ENCODE measurements at regions not wholly inside any gene's neighbourhood (a gene's known extent, or its start where the extent isn't known, plus 50 kb on each side); places are given as distances from the start of the nearest gene placed in this dataset.

- no peak for TF ChIP-seq CTCF (IDR thresholded peaks at IDR 0.05)
- peaks cover 35% of the 10 kb centered on the region for H3K4me1 ChIP-seq
- no peak overlapping the region for H3K9ac ChIP-seq
Observed at GRCh38 chr3:177358977-177359592, 161.8 kb upstream of the TBL1XR1 start.

GRCh38 chr3:177359593-177360357, 162.5 kb upstream of the TBL1XR1 start:
- Histone ChIP-seq H2AFZ (peak overlapping the region; percentile 68), H3K9ac (no peak overlapping the region), H3K27me3 (ENCODE audit: control insufficient read depth, insufficient read depth, low read length) (no peaks in the 10 kb centered on the region), H3K27ac (peak overlapping the region; percentile 93), H3K79me2 (no peaks in the 10 kb centered on the region), H3K9me3 (ENCODE audit: control insufficient read depth, low read length) (no peaks in the 10 kb centered on the region), H3K4me1 (peaks cover 35% of the 10 kb centered on the region), H3K4me2 (ENCODE audit: low read length) (peak overlapping the region; percentile 79), H3K4me3 (ENCODE audit: low read depth, low read length) (peak overlapping the region; percentile 50), H3K36me3 (ENCODE audit: control insufficient read depth, insufficient read depth, low read length) (no peaks in the 10 kb centered on the region)
- TF ChIP-seq CTCF (IDR thresholded peaks at IDR 0.05): peak; percentile 7

More at GRCh38 chr3:177358977-177359592, 161.8 kb upstream of the TBL1XR1 start:
- Histone ChIP-seq H2AFZ (peak overlapping the region; percentile 56), H3K27me3 (ENCODE audit: control insufficient read depth, insufficient read depth, low read length) (no peaks in the 10 kb centered on the region), H3K79me2 (no peaks in the 10 kb centered on the region), H3K36me3 (ENCODE audit: control insufficient read depth, insufficient read depth, low read length) (no peaks in the 10 kb centered on the region), H3K9me3 (ENCODE audit: control insufficient read depth, low read length) (no peaks in the 10 kb centered on the region), H3K4me3 (ENCODE audit: low read depth, low read length) (peak overlapping the region; percentile 30), H3K27ac (peak overlapping the region; percentile 93), H3K4me2 (ENCODE audit: low read length) (peak overlapping the region; percentile 47)

GRCh38 chr3:177361081-177361938, 164.0 kb upstream of the TBL1XR1 start:
- Histone ChIP-seq H3K4me3 (ENCODE audit: low read depth, low read length) (no peak overlapping the region), H3K9ac (no peak overlapping the region), H3K4me1 (peaks cover 35% of the 10 kb centered on the region), H2AFZ (peak overlapping the region; percentile 68), H3K9me3 (ENCODE audit: control insufficient read depth, low read length) (no peaks in the 10 kb centered on the region), H3K79me2 (no peaks in the 10 kb centered on the region), H3K36me3 (ENCODE audit: control insufficient read depth, insufficient read depth, low read length) (no peaks in the 10 kb centered on the region), H3K27ac (peak overlapping the region; percentile 93), H3K27me3 (ENCODE audit: control insufficient read depth, insufficient read depth, low read length) (no peaks in the 10 kb centered on the region), H3K4me2 (ENCODE audit: low read length) (peak overlapping the region; percentile 79)
- no peak for TF ChIP-seq CTCF (IDR thresholded peaks at IDR 0.05)

GRCh38 chr3:177362626-177363025, 165.3 kb upstream of the TBL1XR1 start:
- no peak overlapping the region for H3K4me3 ChIP-seq (ENCODE audit: low read depth, low read length)
- no peak overlapping the region for H3K27ac ChIP-seq
- TF ChIP-seq CTCF (IDR thresholded peaks at IDR 0.05): no peak
- peaks cover 28% of the 10 kb centered on the region for H3K4me1 ChIP-seq
- no peaks in the 10 kb centered on the region for H3K9me3 ChIP-seq (ENCODE audit: control insufficient read depth, low read length)
- H2AFZ ChIP-seq: peak overlapping the region; percentile 13
- H3K4me2 ChIP-seq (ENCODE audit: low read length): no peak overlapping the region
- H3K36me3 ChIP-seq (ENCODE audit: control insufficient read depth, insufficient read depth, low read length): no peaks in the 10 kb centered on the region
- no peak overlapping the region for H3K9ac ChIP-seq
- H3K27me3 ChIP-seq (ENCODE audit: control insufficient read depth, insufficient read depth, low read length): no peaks in the 10 kb centered on the region
- no peaks in the 10 kb centered on the region for H3K79me2 ChIP-seq
